Neural cell (in vitro differentiated cells): ENCODE measurements at regions not wholly inside any gene's neighbourhood (a gene's known extent, or its start where the extent isn't known, plus 50 kb on each side); places are given as distances from the start of the nearest gene placed in this dataset.

Source experiments
- H2AFZ ChIP-seq: fragments of 200-600, 300-800 bp; sonication (generic), shearing (Covaris generic); 2 replicates; pipeline ENCODE4 v1.6.0; 2014; ENCODE audit warnings: low read depth, mild to moderate bottlenecking, antibody characterized with exemption, low read length, moderate library complexity
- H3F3A ChIP-seq: fragments of 200-600 bp; shearing (Covaris generic); 2 replicates; pipeline ENCODE4 v1.6.1; 2016; ENCODE audit warnings: mild to moderate bottlenecking, moderate library complexity, mixed read lengths, antibody characterized with exemption, low read length; ENCODE audit not compliant: insufficient read depth, poor library complexity, severe bottlenecking
- H3K27ac ChIP-seq: fragments of 200-600, 300-800 bp; sonication (generic), shearing (Covaris generic); 2 replicates; pipeline ENCODE4 v1.5.1; 2014; ENCODE audit warnings: mild to moderate bottlenecking, low read length, moderate library complexity
- H3K27me3 ChIP-seq: fragments of 300-800, 200-600 bp; sonication (generic), shearing (Covaris generic); 2 replicates; pipeline ENCODE4 v1.6.0; 2014; ENCODE audit warnings: mild to moderate bottlenecking, low read depth, low read length, moderate library complexity; ENCODE audit not compliant: insufficient read depth
- H3K36me3 ChIP-seq: fragments of 300-800, 200-600 bp; sonication (generic), shearing (Covaris generic); 2 replicates; pipeline ENCODE4 v1.5.1; 2014; ENCODE audit warnings: mild to moderate bottlenecking, antibody characterized with exemption, low read length, moderate library complexity; ENCODE audit not compliant: insufficient read depth
- H3K4me2 ChIP-seq: fragments of 300-800, 200-600 bp; sonication (generic), shearing (Covaris generic); 2 replicates; pipeline ENCODE4 v1.6.0; 2014; ENCODE audit warnings: mild to moderate bottlenecking, low read length
- H3K4me3 ChIP-seq: fragments of 300-800, 200-600 bp; sonication (generic), shearing (Covaris generic); 2 replicates; pipeline ENCODE4 v1.5.1; 2014; ENCODE audit warnings: mild to moderate bottlenecking, low read length, moderate library complexity
- H3K79me2 ChIP-seq: fragments of 200-600 bp; shearing (Covaris generic); replicated peaks from 2 replicates; pipeline ENCODE4 v1.6.0; 2014; ENCODE audit warnings: mild to moderate bottlenecking, low read length, moderate library complexity; ENCODE audit not compliant: insufficient read depth
- H3K9ac ChIP-seq: fragments of 300-800, 200-600 bp; sonication (generic), shearing (Covaris generic); 2 replicates; pipeline ENCODE4 v1.6.1; 2016; ENCODE audit warnings: mild to moderate bottlenecking, low read length, mixed read lengths
- H3K9me2 ChIP-seq: fragments of 200-600 bp; shearing (Covaris generic); 2 replicates; pipeline ENCODE4 v1.6.1; 2016; ENCODE audit warnings: mild to moderate bottlenecking, low read length, mixed read lengths; ENCODE audit not compliant: insufficient read depth
- H3K9me3 ChIP-seq: fragments of 200-600, 300-800 bp; sonication (generic), shearing (Covaris generic); 2 replicates; pipeline ENCODE4 v1.6.1; 2016; ENCODE audit warnings: mild to moderate bottlenecking, mixed run types, low read length, moderate library complexity, mixed read lengths
- H4K20me1 ChIP-seq: fragments of 200-600 bp; shearing (Covaris generic); 2 replicates; pipeline ENCODE4 v1.6.1; 2016; ENCODE audit warnings: mild to moderate bottlenecking, mixed run types; ENCODE audit not compliant: insufficient read depth
- EP300 ChIP-seq: fragments of 450-650 bp; conservative IDR thresholded peaks from 2 replicates; pipeline ENCODE4 v1.6.1; 2014; ENCODE audit warnings: antibody characterized with exemption, mild to moderate bottlenecking, moderate library complexity; ENCODE audit not compliant: poor library complexity, severe bottlenecking
- EZH2 ChIP-seq: fragments of 200-600, 300-800 bp; shearing (Covaris generic), sonication (generic); IDR thresholded peaks from 2 replicates; pipeline ENCODE4 v1.6.1; 2014; ENCODE audit warnings: antibody characterized with exemption, low read length, borderline replicate concordance, mild to moderate bottlenecking; ENCODE audit not compliant: insufficient read depth, poor library complexity, severe bottlenecking
- MXI1 ChIP-seq: fragments of 450-650 bp; conservative IDR thresholded peaks from 2 replicates; pipeline ENCODE4 v1.6.1; 2014; ENCODE audit warnings: antibody characterized with exemption, mild to moderate bottlenecking; ENCODE audit not compliant: poor library complexity, severe bottlenecking
- POLR2AphosphoS5 ChIP-seq: IDR thresholded peaks from 2 replicates; pipeline ENCODE4 v1.6.1; 2012
- RAD21 ChIP-seq: fragments of 450-650 bp; conservative IDR thresholded peaks from 2 replicates; pipeline ENCODE4 v1.6.1; 2014; ENCODE audit warnings: antibody characterized with exemption, mild to moderate bottlenecking, moderate library complexity
- SMC3 ChIP-seq: fragments of 450-650 bp; conservative IDR thresholded peaks from 2 replicates; pipeline ENCODE4 v1.6.1; 2014; ENCODE audit warnings: antibody characterized with exemption, mild to moderate bottlenecking, moderate library complexity; ENCODE audit not compliant: poor library complexity
- TAF1 ChIP-seq: IDR thresholded peaks from 2 replicates; pipeline ENCODE4 v1.6.1; 2012; ENCODE audit warnings: low read depth
- TF ChIP-seq, protein P1 (sequence below): fragments of 450-650 bp; IDR thresholded peaks from 2 replicates; pipeline ENCODE4 v1.5.1; 2014; ENCODE audit warnings: antibody characterized with exemption, mild to moderate bottlenecking, moderate library complexity; ENCODE audit not compliant: poor library complexity, severe bottlenecking
- TF ChIP-seq, protein P2 (sequence below): IDR thresholded peaks from 2 replicates; pipeline ENCODE4 v1.6.1; 2012; ENCODE audit warnings: borderline replicate concordance

DNA sequence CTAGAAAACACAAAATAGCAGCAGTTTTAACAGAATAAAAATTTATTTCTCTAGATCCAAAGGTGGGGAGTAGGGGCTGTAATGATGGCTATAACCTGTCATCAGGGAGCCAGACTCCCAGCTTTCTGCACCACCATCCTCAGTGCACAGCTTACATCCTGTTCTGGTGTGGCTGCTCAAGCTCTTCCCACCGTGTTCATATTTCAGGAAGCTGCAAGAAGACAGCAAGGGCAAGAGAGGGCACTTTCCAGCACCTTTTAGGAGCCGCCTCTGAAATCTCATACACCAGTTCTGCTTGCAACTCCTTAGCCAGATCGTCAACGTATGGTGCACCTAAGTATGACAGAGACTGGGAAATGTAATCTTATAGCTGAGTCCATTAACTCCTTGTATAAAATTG, 253.7 kb downstream of the CENPC start:
- TF ChIP-seq MXI1 (no peak), RAD21 (no peak), SMC3 (no peak), EP300 (no peak), EZH2 (no peak), TAF1 (no peak), POLR2AphosphoS5 (no peak)
- TF ChIP-seq, protein P1, sequence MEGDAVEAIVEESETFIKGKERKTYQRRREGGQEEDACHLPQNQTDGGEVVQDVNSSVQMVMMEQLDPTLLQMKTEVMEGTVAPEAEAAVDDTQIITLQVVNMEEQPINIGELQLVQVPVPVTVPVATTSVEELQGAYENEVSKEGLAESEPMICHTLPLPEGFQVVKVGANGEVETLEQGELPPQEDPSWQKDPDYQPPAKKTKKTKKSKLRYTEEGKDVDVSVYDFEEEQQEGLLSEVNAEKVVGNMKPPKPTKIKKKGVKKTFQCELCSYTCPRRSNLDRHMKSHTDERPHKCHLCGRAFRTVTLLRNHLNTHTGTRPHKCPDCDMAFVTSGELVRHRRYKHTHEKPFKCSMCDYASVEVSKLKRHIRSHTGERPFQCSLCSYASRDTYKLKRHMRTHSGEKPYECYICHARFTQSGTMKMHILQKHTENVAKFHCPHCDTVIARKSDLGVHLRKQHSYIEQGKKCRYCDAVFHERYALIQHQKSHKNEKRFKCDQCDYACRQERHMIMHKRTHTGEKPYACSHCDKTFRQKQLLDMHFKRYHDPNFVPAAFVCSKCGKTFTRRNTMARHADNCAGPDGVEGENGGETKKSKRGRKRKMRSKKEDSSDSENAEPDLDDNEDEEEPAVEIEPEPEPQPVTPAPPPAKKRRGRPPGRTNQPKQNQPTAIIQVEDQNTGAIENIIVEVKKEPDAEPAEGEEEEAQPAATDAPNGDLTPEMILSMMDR = no peak
- TF ChIP-seq, protein P2, sequence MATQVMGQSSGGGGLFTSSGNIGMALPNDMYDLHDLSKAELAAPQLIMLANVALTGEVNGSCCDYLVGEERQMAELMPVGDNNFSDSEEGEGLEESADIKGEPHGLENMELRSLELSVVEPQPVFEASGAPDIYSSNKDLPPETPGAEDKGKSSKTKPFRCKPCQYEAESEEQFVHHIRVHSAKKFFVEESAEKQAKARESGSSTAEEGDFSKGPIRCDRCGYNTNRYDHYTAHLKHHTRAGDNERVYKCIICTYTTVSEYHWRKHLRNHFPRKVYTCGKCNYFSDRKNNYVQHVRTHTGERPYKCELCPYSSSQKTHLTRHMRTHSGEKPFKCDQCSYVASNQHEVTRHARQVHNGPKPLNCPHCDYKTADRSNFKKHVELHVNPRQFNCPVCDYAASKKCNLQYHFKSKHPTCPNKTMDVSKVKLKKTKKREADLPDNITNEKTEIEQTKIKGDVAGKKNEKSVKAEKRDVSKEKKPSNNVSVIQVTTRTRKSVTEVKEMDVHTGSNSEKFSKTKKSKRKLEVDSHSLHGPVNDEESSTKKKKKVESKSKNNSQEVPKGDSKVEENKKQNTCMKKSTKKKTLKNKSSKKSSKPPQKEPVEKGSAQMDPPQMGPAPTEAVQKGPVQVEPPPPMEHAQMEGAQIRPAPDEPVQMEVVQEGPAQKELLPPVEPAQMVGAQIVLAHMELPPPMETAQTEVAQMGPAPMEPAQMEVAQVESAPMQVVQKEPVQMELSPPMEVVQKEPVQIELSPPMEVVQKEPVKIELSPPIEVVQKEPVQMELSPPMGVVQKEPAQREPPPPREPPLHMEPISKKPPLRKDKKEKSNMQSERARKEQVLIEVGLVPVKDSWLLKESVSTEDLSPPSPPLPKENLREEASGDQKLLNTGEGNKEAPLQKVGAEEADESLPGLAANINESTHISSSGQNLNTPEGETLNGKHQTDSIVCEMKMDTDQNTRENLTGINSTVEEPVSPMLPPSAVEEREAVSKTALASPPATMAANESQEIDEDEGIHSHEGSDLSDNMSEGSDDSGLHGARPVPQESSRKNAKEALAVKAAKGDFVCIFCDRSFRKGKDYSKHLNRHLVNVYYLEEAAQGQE = no peak
- Histone ChIP-seq H3K27ac (no peak overlapping the region), H3K27me3 (no peaks in the 10 kb centered on the region), H3K9ac (no peak overlapping the region), H3K36me3 (no peaks in the 10 kb centered on the region), H3K4me2 (no peak overlapping the region), H3K9me2 (no peaks in the 10 kb centered on the region), H2AFZ (no peak overlapping the region), H3F3A (no peaks in the 10 kb centered on the region), H3K9me3 (no peaks in the 10 kb centered on the region), H4K20me1 (no peaks in the 10 kb centered on the region), H3K79me2 (no peaks in the 10 kb centered on the region), H3K4me3 (no peak overlapping the region)

DNA sequence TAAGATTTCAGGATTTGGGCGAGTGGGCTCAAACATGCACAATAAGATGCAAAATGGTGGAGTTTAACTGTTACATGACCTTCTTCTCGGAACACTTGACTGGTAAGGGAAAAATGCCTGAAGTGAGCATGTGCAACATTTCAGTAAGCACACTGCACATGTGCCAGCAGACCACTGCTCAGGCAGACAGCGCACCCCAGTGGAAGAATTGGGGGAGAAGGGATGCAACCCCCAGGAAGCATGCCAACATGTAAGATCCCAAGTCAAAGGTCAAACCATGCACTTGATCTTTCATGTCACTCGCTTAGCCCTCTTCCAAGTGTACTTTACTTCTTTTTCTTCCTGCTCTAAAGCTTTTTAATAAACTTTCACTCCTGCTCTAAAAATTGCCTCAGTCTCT, 256.3 kb downstream of the CENPC start:
- Histone ChIP-seq H3K36me3 (no peaks in the 10 kb centered on the region), H3K9ac (no peak overlapping the region), H2AFZ (no peak overlapping the region), H4K20me1 (no peaks in the 10 kb centered on the region), H3K9me2 (no peaks in the 10 kb centered on the region), H3K4me3 (no peak overlapping the region), H3K27me3 (no peaks in the 10 kb centered on the region), H3F3A (no peaks in the 10 kb centered on the region), H3K9me3 (no peaks in the 10 kb centered on the region), H3K4me2 (no peak overlapping the region), H3K27ac (no peak overlapping the region), H3K79me2 (no peaks in the 10 kb centered on the region)
- no peak for TF ChIP-seq EZH2
- TF ChIP-seq, protein P2 = no peak
- TF ChIP-seq, protein P1 = peak; percentile 49
- TF ChIP-seq EP300 = no peak
- peak; percentile 37 for TF ChIP-seq SMC3
- TF ChIP-seq RAD21 = peak; percentile 65
- TF ChIP-seq MXI1 = no peak
